OCI-LY3 (cell line): ENCODE measurements at regions not wholly inside any gene's neighbourhood (a gene's known extent, or its start where the extent isn't known, plus 50 kb on each side); places are given as distances from the start of the nearest gene placed in this dataset.

Experiments used
- H2AFZ ChIP-seq: fragments of 200-600, 300-600 bp; shearing (Covaris generic); 2 replicates; pipeline ENCODE4 v1.6.0; 2014; ENCODE audit warnings: antibody characterized with exemption, low read depth, low read length
- H3K27ac ChIP-seq: fragments of 200-600, 300-600 bp; sonication (generic); 2 replicates; pipeline ENCODE4 v1.5.1; 2014; ENCODE audit warnings: mild to moderate bottlenecking, low read length, moderate library complexity, mixed read lengths
- H3K27me3 ChIP-seq: fragments of 200-600, 300-600 bp; sonication (generic); 2 replicates; pipeline ENCODE4 v1.6.1; 2014; ENCODE audit warnings: low read depth, low read length, mixed read lengths
- H3K36me3 ChIP-seq: fragments of 200-600, 300-600 bp; sonication (generic); replicated peaks from 2 replicates; pipeline ENCODE3; 2014; ENCODE audit warnings: low read depth, low read length, mixed read lengths
- H3K4me1 ChIP-seq: fragments of 300-600, 200-600 bp; sonication (generic); 2 replicates; pipeline ENCODE4 v1.6.1; 2014; ENCODE audit warnings: low read length, mixed read lengths
- H3K4me2 ChIP-seq: fragments of 200-600, 300-600 bp; sonication (generic); 2 replicates; pipeline ENCODE4 v1.6.1; 2014; ENCODE audit warnings: low read length, mixed read lengths
- H3K4me3 ChIP-seq: fragments of 300-600, 200-600 bp; sonication (generic); 2 replicates; pipeline ENCODE4 v1.5.1; 2014; ENCODE audit warnings: antibody characterized with exemption, mild to moderate bottlenecking, low read length, moderate library complexity
- H3K79me2 ChIP-seq: fragments of 300-600, 200-600 bp; shearing (Covaris generic); 2 replicates; pipeline ENCODE4 v1.6.1; 2014; ENCODE audit warnings: mild to moderate bottlenecking, low read length, mixed read lengths
- H3K9ac ChIP-seq: fragments of 300-600, 200-600 bp; shearing (Covaris generic); 2 replicates; pipeline ENCODE4 v1.6.0; 2014; ENCODE audit warnings: mild to moderate bottlenecking, low read length, moderate library complexity
- H3K9me3 ChIP-seq: fragments of 200-600, 300-600 bp; shearing (Covaris generic); 2 replicates; pipeline ENCODE4 v1.6.1; 2014; ENCODE audit warnings: low read length, mixed read lengths; ENCODE audit not compliant: insufficient read depth
- H4K20me1 ChIP-seq: fragments of 200-600, 300-600 bp; sonication (generic); 2 replicates; pipeline ENCODE4 v1.6.1; 2016; ENCODE audit warnings: low read length, mixed read lengths; ENCODE audit not compliant: insufficient read depth
- CTCF ChIP-seq: fragments of 200-600, 300-600 bp; sonication (generic); IDR thresholded peaks from 2 replicates; pipeline ENCODE4 v1.5.1; 2014; ENCODE audit warnings: antibody characterized with exemption, low read length, low read depth
- EZH2phosphoT487 ChIP-seq: fragments of 200-600 bp; shearing (Covaris generic); IDR thresholded peaks from 2 replicates; pipeline ENCODE4 v1.6.1; 2018; ENCODE audit warnings: antibody characterized with exemption, mixed run types, low read depth

- Histone ChIP-seq H3K9ac (no peak overlapping the region), H2AFZ (no peak overlapping the region), H3K4me1 (peaks cover 11% of the 10 kb centered on the region)
Measured at GRCh38 chrX:137287191-137287590, 253.4 kb upstream of the GPR101 start.

GRCh38 chrX:137286423-137286822 is 252.6 kb upstream of the GPR101 start:
- Histone ChIP-seq H3K4me2 (no peak overlapping the region), H3K9ac (no peak overlapping the region), H3K27ac (no peak overlapping the region), H3K9me3 (no peaks in the 10 kb centered on the region), H3K4me3 (no peak overlapping the region), H3K79me2 (no peaks in the 10 kb centered on the region), H3K36me3 (no peaks in the 10 kb centered on the region), H3K27me3 (no peaks in the 10 kb centered on the region), H3K4me1 (peaks cover 11% of the 10 kb centered on the region), H2AFZ (no peak overlapping the region), H4K20me1 (no peaks in the 10 kb centered on the region)
- TF ChIP-seq CTCF (no peak), EZH2phosphoT487 (no peak)

More at GRCh38 chrX:137287191-137287590, 253.4 kb upstream of the GPR101 start:
- H3K4me3 ChIP-seq: no peak overlapping the region
- TF ChIP-seq EZH2phosphoT487 (no peak), CTCF (no peak)
- no peaks in the 10 kb centered on the region for H3K9me3 ChIP-seq
- no peaks in the 10 kb centered on the region for H3K36me3 ChIP-seq
- H3K27me3 ChIP-seq: no peaks in the 10 kb centered on the region
- H3K79me2 ChIP-seq: no peaks in the 10 kb centered on the region
- no peaks in the 10 kb centered on the region for H4K20me1 ChIP-seq
- H3K27ac ChIP-seq: no peak overlapping the region
- no peak overlapping the region for H3K4me2 ChIP-seq

- Histone ChIP-seq H3K36me3 (no peaks in the 10 kb centered on the region), H3K27ac (no peak overlapping the region), H3K4me2 (no peak overlapping the region), H3K4me1 (no peaks in the 10 kb centered on the region), H3K9ac (no peak overlapping the region), H3K27me3 (no peaks in the 10 kb centered on the region), H2AFZ (no peak overlapping the region), H3K79me2 (no peaks in the 10 kb centered on the region), H4K20me1 (no peaks in the 10 kb centered on the region), H3K9me3 (no peaks in the 10 kb centered on the region), H3K4me3 (no peak overlapping the region)
- TF ChIP-seq EZH2phosphoT487 (no peak), CTCF (no peak)
Measured at GRCh38 chrX:137278825-137279224, 245.0 kb upstream of the GPR101 start.

GRCh38 chrX:137263374-137263773 is 229.6 kb upstream of the GPR101 start:
- Histone ChIP-seq H2AFZ (no peak overlapping the region), H3K9ac (no peak overlapping the region), H3K79me2 (no peaks in the 10 kb centered on the region), H3K4me1 (peaks cover 10% of the 10 kb centered on the region), H3K4me2 (no peak overlapping the region), H3K4me3 (no peak overlapping the region), H3K36me3 (no peaks in the 10 kb centered on the region), H3K27me3 (no peaks in the 10 kb centered on the region), H3K9me3 (no peaks in the 10 kb centered on the region), H4K20me1 (no peaks in the 10 kb centered on the region), H3K27ac (no peak overlapping the region)
- TF ChIP-seq EZH2phosphoT487: no peak
- TF ChIP-seq CTCF: no peak
